PC-3 (cell line): ENCODE measurements at regions not wholly inside any gene's neighbourhood (a gene's known extent, or its start where the extent isn't known, plus 50 kb on each side); places are given as distances from the start of the nearest gene placed in this dataset.

Source experiments
- ATAC-seq: fragments of 200-7000 bp; cut with Tn5 transposase; 2 replicates; pipeline ENCODE4 v1.9.1; 2020; ENCODE audit warnings: mild to moderate bottlenecking, moderate library complexity
- BruUV-seq: library from RNA; stranded (reverse); fragments of 400-500 nt; replicated peaks from 2 replicates; lab custom pipeline; 2021; lab: Mats Ljungman, UMichigan
- CTCF ChIA-PET: fragments of 300-600 bp; sonication (Branson Sonifier 250); formaldehyde crosslinking; loops from one replicate; lab custom pipeline; 2022; ENCODE audit warnings: antibody characterized with exemption; lab: Charles Lee
- POLR2A ChIA-PET: fragments of 300-600 bp; sonication (Branson Sonifier 250); formaldehyde crosslinking; loops from one replicate; lab custom pipeline; 2022; ENCODE audit warnings: antibody characterized with exemption; ENCODE audit not compliant: unreplicated experiment; lab: Charles Lee
- DNase-seq: peaks from one replicate; pipeline ENCODE4 v3.0.0-alpha.2; 2015
- H2AFZ ChIP-seq: fragments of 300-600 bp; sonication (generic); 2 replicates; pipeline ENCODE4 v1.6.0; 2016; ENCODE audit warnings: antibody characterized with exemption, low read length
- H3F3A ChIP-seq: fragments of 300-600 bp; sonication (generic); one replicate; pipeline ENCODE4 v1.6.0; 2017; ENCODE audit warnings: antibody characterized with exemption, low read length, control low read depth, mild to moderate bottlenecking; ENCODE audit not compliant: unreplicated experiment
- H3K27ac ChIP-seq: fragments of 300-600 bp; sonication (generic); 2 replicates; pipeline ENCODE4 v1.5.1; 2016; ENCODE audit warnings: mild to moderate bottlenecking, low read length
- H3K27me3 ChIP-seq: fragments of 300-600 bp; sonication (generic); 2 replicates; pipeline ENCODE4 v1.6.1; 2016; ENCODE audit warnings: low read length, mixed read lengths
- H3K36me3 ChIP-seq: fragments of 300-600 bp; sonication (generic); 2 replicates; pipeline ENCODE4 v1.6.1; 2016; ENCODE audit warnings: low read depth, mixed run types, low read length, mixed read lengths
- H3K4me1 ChIP-seq: fragments of 300-600 bp; sonication (generic); 2 replicates; pipeline ENCODE4 v1.5.1; 2016; ENCODE audit warnings: low read length; ENCODE audit not compliant: insufficient read depth
- H3K4me2 ChIP-seq: fragments of 300-600 bp; sonication (generic); 2 replicates; pipeline ENCODE4 v1.6.0; 2016; ENCODE audit warnings: low read length
- H3K4me3 ChIP-seq: fragments of 300-600 bp; sonication (generic); 2 replicates; pipeline ENCODE4 v1.5.1; 2016; ENCODE audit warnings: mild to moderate bottlenecking, low read length, mixed read lengths
- H3K79me2 ChIP-seq: fragments of 300-600 bp; sonication (generic); 2 replicates; pipeline ENCODE4 v1.6.1; 2017; ENCODE audit warnings: low read length, mixed read lengths
- H3K9ac ChIP-seq: fragments of 300-600 bp; sonication (generic); 2 replicates; pipeline ENCODE4 v1.6.0; 2016; ENCODE audit warnings: mild to moderate bottlenecking, low read length
- H3K9me2 ChIP-seq: fragments of 300-600 bp; sonication (generic); replicated peaks from 2 replicates; pipeline ENCODE4 v1.6.1; 2016; ENCODE audit warnings: mixed run types, low read length, mixed read lengths
- H3K9me3 ChIP-seq: fragments of 300-600 bp; sonication (generic); 2 replicates; pipeline ENCODE4 v1.6.1; 2016; ENCODE audit warnings: low read length, mixed read lengths
- H4K20me1 ChIP-seq: fragments of 300-600 bp; sonication (generic); 2 replicates; pipeline ENCODE4 v1.6.1; 2016; ENCODE audit warnings: low read length, mixed read lengths
- CTCF ChIP-seq: fragments of 300-600 bp; sonication (generic); conservative IDR thresholded peaks from 2 replicates; pipeline ENCODE4 v1.5.1; 2017; ENCODE audit warnings: antibody characterized with exemption, low read depth, mild to moderate bottlenecking, low read length
- EZH2 ChIP-seq: fragments of 300-600 bp; sonication (generic); IDR thresholded peaks from one replicate; pipeline ENCODE4 v1.6.1; 2017; ENCODE audit warnings: antibody characterized with exemption, mild to moderate bottlenecking, low read length; ENCODE audit not compliant: unreplicated experiment
- EZH2phosphoT487 ChIP-seq: fragments of 300-600 bp; sonication (generic); IDR thresholded peaks from 2 replicates; pipeline ENCODE4 v1.6.1; 2018; ENCODE audit warnings: mild to moderate bottlenecking, antibody characterized with exemption, low read length, borderline replicate concordance
- intact Hi-C: fragments of 100-400 bp; cut with micrococcal nuclease; formaldehyde crosslinking; loops from 2 replicates; pipeline ENCODE4 v1.9.0; 2023

DNA sequence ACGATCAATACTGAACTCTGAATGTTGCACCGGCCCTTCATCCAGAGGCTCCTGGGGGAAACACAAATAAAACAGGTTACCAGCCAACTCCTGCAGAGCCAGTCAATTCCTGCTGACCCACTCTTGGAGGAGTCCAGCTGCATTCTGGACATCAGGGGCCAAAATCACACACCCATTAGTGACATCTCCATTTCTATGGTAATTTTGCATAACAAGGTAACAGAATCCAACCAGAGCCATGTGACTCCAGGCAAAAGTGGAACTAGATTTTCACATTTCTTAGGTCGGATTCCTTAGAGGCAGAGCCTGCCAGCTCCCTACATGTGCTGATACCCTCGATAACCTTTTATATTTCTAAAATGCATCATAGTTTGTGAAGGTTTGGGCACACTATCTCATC is 119.2 kb upstream of the CTNNB1 start:
- H3K4me3 ChIP-seq, result no peak overlapping the region
- no peaks in the 10 kb centered on the region for H3K9me3 ChIP-seq
- H3K36me3 ChIP-seq, result no peaks in the 10 kb centered on the region
- intact Hi-C loops, result no loop called here
- H3K4me1 ChIP-seq, result no peaks in the 10 kb centered on the region
- H3K4me2 ChIP-seq, result no peak overlapping the region
- no peaks in the 10 kb centered on the region for H3F3A ChIP-seq
- TF ChIP-seq EZH2phosphoT487 (no peak), EZH2 (no peak), CTCF (no peak)
- H3K27me3 ChIP-seq, result peaks cover 29% of the 10 kb centered on the region
- H3K9ac ChIP-seq, result no peak overlapping the region
- BruUV-seq, result no TSS peak
- ChIA-PET CTCF (no interaction called here), POLR2A (no interaction called here)
- DNase-seq (no peak), ATAC-seq (no peak)
- no peaks in the 10 kb centered on the region for H3K79me2 ChIP-seq
- no peak overlapping the region for H2AFZ ChIP-seq
- H3K27ac ChIP-seq, result no peak overlapping the region
- no peaks in the 10 kb centered on the region for H4K20me1 ChIP-seq
- no peaks in the 10 kb centered on the region for H3K9me2 ChIP-seq

GRCh38 chr3:41088882-41089281 is 110.4 kb upstream of the CTNNB1 start:
- Histone ChIP-seq H3K9me3 (no peaks in the 10 kb centered on the region), H3K4me3 (no peak overlapping the region), H3K4me1 (no peaks in the 10 kb centered on the region), H3K27ac (no peak overlapping the region), H3K4me2 (no peak overlapping the region), H3F3A (no peaks in the 10 kb centered on the region), H2AFZ (no peak overlapping the region), H3K36me3 (no peaks in the 10 kb centered on the region), H4K20me1 (no peaks in the 10 kb centered on the region), H3K27me3 (no peaks in the 10 kb centered on the region), H3K9ac (no peak overlapping the region), H3K79me2 (no peaks in the 10 kb centered on the region), H3K9me2 (no peaks in the 10 kb centered on the region)
- ChIA-PET POLR2A (no interaction called here), CTCF (no interaction called here)
- no peak for ATAC-seq
- DNase-seq, result no peak
- no peak for TF ChIP-seq CTCF
- TF ChIP-seq EZH2, result no peak
- TF ChIP-seq EZH2phosphoT487, result no peak
- no TSS peak for BruUV-seq
- intact Hi-C loops, result no loop called here

DNA sequence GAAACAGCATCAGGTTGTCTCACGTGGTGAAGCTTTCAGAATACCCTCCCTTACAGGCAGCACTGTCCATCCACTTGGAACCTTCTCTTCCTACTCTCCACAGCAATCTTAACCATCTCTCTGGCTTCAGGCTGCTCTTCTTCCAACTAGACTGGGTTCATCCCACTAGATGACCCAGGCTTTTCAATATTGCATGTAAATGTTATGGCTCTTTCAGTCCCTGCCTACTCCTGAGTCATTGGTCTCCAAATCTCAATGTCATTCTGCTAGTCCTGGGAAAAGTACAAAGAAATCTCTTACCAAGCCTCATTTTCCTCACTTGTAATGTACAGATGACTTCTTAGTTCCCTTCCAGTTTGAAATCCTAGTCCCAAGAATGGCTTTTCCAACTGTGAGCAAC is 109.7 kb upstream of the CTNNB1 start:
- Histone ChIP-seq H3K4me1 (no peaks in the 10 kb centered on the region), H3K4me3 (no peak overlapping the region), H3K9ac (no peak overlapping the region), H2AFZ (no peak overlapping the region), H3F3A (no peaks in the 10 kb centered on the region), H4K20me1 (no peaks in the 10 kb centered on the region), H3K9me3 (no peaks in the 10 kb centered on the region), H3K4me2 (no peak overlapping the region), H3K79me2 (no peaks in the 10 kb centered on the region), H3K27ac (no peak overlapping the region), H3K9me2 (no peaks in the 10 kb centered on the region), H3K36me3 (no peaks in the 10 kb centered on the region), H3K27me3 (no peaks in the 10 kb centered on the region)
- intact Hi-C loops, result no loop called here
- TF ChIP-seq CTCF (no peak), EZH2phosphoT487 (no peak), EZH2 (no peak)
- CTCF ChIA-PET, result no interaction called here
- BruUV-seq, result no TSS peak
- POLR2A ChIA-PET, result no interaction called here
- no peak for ATAC-seq
- DNase-seq, result no peak
